ENCODE measurements at regions not wholly inside any gene's neighbourhood (a gene's known extent, or its start where the extent isn't known, plus 50 kb on each side); places are given as distances from the start of the nearest gene placed in this dataset.

DNA sequence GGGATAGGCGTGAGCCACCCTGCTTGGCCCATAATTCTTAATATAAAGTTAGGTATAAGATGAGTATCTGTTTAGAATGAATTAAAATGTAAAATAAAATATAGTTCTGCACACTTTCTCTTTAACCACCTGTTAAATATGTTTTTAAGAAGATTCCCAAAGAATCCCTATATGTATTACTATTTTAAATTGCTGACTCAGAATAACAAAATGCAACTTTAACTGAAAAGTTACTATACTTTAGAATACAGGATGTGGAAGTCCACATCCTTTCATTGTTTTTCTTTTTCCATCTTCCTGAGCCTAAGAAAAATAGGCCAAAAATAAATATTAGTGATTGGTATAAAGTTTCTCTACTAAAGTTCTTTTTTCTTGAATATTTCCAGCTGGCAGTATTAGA, 325.6 kb upstream of the EYS start:
- H3K4me1 ChIP-seq = no peaks in the 10 kb centered on the region
- no peak for DNase-seq
- no peak overlapping the region for H3K4me3 ChIP-seq
- no peaks in the 10 kb centered on the region for H3K27me3 ChIP-seq (ENCODE audit: low read depth)
- peaks cover 4% of the 10 kb centered on the region for H3K9me3 ChIP-seq (replicated peaks)
- intact Hi-C loops (cut with micrococcal nuclease) = no loop called here
- H3K36me3 ChIP-seq = no peaks in the 10 kb centered on the region
- H3K27ac ChIP-seq (replicated peaks) = no peak overlapping the region
- no peak for TF ChIP-seq CTCF (IDR thresholded peaks at IDR 0.05; ENCODE audit: borderline replicate concordance)

DNA sequence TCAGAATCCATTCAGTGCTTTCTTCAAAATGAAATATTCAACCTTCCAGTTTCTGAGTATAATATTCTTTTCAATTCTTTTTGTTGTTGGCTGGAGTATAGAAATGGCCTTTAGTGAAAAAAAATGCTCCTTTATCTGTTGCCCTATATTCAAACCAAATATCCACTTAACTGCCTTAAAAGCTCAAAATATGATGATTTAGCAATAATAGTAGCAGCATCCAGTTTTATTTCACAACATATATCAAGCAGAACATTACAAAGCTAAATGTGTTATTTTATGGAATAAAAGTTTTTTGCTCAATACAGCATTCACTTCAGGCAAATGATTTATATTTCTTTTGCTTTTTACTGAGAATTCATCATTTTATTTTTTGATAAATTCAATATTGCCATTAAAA, 322.4 kb upstream of the EYS start:
- no peak for DNase-seq
- intact Hi-C loops (cut with micrococcal nuclease) = no loop called here
- Histone ChIP-seq H3K27ac (replicated peaks) (no peak overlapping the region), H3K4me1 (no peaks in the 10 kb centered on the region), H3K9me3 (replicated peaks) (no peaks in the 10 kb centered on the region), H3K36me3 (no peaks in the 10 kb centered on the region), H3K4me3 (no peak overlapping the region), H3K27me3 (ENCODE audit: low read depth) (no peaks in the 10 kb centered on the region)
- TF ChIP-seq CTCF (IDR thresholded peaks at IDR 0.05; ENCODE audit: borderline replicate concordance) = no peak

DNA sequence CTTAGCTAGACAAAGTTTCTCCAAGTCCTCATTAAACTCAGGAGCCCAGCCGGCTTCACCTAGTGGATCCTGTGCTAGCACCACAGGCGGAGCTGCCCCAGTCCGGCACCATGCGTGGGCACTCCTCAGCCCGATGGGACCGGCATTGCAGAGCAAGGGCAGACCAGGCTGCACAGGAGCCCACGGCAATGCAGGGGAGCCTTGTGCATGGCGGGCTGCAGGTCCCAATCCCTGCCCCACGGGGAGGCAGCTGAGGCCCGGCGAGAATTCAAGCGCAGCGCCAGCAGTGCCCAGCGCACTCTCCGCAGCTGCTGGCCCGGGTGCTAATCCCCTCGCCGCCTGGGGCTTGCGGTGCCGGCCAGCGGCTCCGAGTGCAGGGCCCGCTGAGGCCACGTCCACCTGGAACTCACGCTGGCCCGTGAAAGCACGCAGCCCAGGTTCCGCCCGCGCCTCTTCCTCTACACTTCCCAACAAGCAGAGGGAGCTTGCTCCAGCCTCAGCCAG, 292.3 kb upstream of the EYS start:
- DNase-seq = no peak
- Histone ChIP-seq H3K27me3 (ENCODE audit: low read depth) (no peaks in the 10 kb centered on the region), H3K4me3 (no peak overlapping the region), H3K36me3 (no peaks in the 10 kb centered on the region), H3K27ac (replicated peaks) (no peak overlapping the region), H3K4me1 (no peaks in the 10 kb centered on the region), H3K9me3 (replicated peaks) (peaks cover 4% of the 10 kb centered on the region)
- intact Hi-C loops (cut with micrococcal nuclease) = no loop called here
- TF ChIP-seq CTCF (IDR thresholded peaks at IDR 0.05; ENCODE audit: borderline replicate concordance) = no peak

DNA sequence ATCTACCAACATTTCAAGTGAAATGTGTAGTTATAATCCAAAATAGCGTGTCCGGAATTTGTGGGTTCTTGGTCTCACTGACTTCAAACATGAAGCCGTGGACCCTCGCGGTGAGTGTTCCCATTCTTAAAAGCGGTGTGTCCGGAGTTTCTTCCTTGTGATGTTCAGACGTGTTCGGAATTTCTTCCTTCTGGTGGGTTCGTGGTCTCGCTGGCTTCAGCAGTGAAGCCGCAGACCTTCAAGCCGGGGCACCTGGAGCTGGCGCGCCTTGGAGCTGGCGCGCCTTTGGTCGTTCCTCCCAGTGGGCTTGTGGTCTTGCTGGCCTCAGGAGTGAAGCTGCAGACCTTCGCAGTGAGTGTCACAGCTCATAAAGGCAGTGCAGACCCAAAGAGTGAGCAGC, 291.5 kb upstream of the EYS start:
- no peak for TF ChIP-seq CTCF (IDR thresholded peaks at IDR 0.05; ENCODE audit: borderline replicate concordance)
- no peak overlapping the region for H3K27ac ChIP-seq (replicated peaks)
- peaks cover 4% of the 10 kb centered on the region for H3K9me3 ChIP-seq (replicated peaks)
- no peaks in the 10 kb centered on the region for H3K27me3 ChIP-seq (ENCODE audit: low read depth)
- no peak overlapping the region for H3K4me3 ChIP-seq
- DNase-seq = no peak
- no peaks in the 10 kb centered on the region for H3K36me3 ChIP-seq
- no peaks in the 10 kb centered on the region for H3K4me1 ChIP-seq
- intact Hi-C loops (cut with micrococcal nuclease) = no loop called here

DNA sequence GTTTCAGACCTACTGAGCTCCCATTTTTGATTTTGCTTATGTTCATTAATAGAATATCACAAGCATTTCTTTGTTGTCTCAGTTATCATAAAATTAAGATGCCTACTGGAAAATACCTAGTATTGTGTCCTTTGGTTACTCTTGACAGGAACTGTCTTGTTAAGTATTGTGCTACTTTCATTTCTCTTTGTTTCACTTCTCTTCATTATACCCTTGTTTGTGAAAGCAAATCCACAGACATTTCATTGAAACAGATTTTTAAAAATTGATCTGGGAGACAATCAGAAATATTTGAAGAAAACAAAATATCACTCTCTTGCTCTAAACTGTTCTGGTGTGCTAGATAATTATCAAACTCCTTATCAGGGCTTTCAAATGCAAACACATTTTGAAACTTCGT, 290.5 kb upstream of the EYS start:
- Histone ChIP-seq H3K27me3 (ENCODE audit: low read depth) (no peaks in the 10 kb centered on the region), H3K27ac (replicated peaks) (no peak overlapping the region), H3K4me3 (no peak overlapping the region), H3K4me1 (no peaks in the 10 kb centered on the region), H3K36me3 (no peaks in the 10 kb centered on the region), H3K9me3 (replicated peaks) (peaks cover 4% of the 10 kb centered on the region)
- DNase-seq = no peak
- intact Hi-C loops (cut with micrococcal nuclease) = no loop called here
- no peak for TF ChIP-seq CTCF (IDR thresholded peaks at IDR 0.05; ENCODE audit: borderline replicate concordance)

DNA sequence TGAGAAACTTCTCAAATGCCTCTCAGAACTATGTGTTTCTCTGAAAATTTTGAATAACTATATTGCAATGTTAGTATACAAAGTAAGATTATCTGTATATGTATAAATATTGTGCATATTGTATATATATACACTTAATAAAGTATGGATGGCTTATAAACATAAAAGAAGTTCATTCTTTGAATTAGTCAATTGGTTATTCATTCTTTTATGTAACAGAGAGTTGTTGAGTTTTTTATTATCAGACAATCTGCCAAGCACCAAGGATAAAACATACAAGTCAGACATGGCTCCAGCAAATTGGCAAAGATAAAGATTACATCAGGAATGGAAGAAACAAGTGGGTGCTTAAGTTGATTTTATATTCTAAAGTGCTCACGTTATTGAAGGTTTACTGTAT, 289.1 kb upstream of the EYS start:
- H3K9me3 ChIP-seq (replicated peaks) = peaks cover 4% of the 10 kb centered on the region
- no peak for DNase-seq
- intact Hi-C loops (cut with micrococcal nuclease) = no loop called here
- no peaks in the 10 kb centered on the region for H3K4me1 ChIP-seq
- no peaks in the 10 kb centered on the region for H3K36me3 ChIP-seq
- no peak for TF ChIP-seq CTCF (IDR thresholded peaks at IDR 0.05; ENCODE audit: borderline replicate concordance)
- no peak overlapping the region for H3K4me3 ChIP-seq
- no peak overlapping the region for H3K27ac ChIP-seq (replicated peaks)
- no peaks in the 10 kb centered on the region for H3K27me3 ChIP-seq (ENCODE audit: low read depth)

Data from left ventricle myocardium inferior (tissue), 1 donor.